ENCODE measurements at regions not wholly inside any gene's neighbourhood (a gene's known extent, or its start where the extent isn't known, plus 50 kb on each side); places are given as distances from the start of the nearest gene placed in this dataset.

GRCh38 chr2:479490-480176 is 191.7 kb upstream of the ALKAL2 start:
- H3K27me3 ChIP-seq (ENCODE audit: insufficient read depth, low read length) = no peaks in the 10 kb centered on the region
- no peaks in the 10 kb centered on the region for H3K9me3 ChIP-seq (ENCODE audit: low read depth, low read length)
- H3K4me1 ChIP-seq (ENCODE audit: insufficient read depth, low read length) = no peaks in the 10 kb centered on the region
- no peak overlapping the region for H3K4me3 ChIP-seq (ENCODE audit: low read length)

GRCh38 chr2:479031-479430 is 191.1 kb upstream of the ALKAL2 start:
- Histone ChIP-seq H3K4me3 (ENCODE audit: low read length) (no peak overlapping the region), H3K9me3 (ENCODE audit: low read depth, low read length) (no peaks in the 10 kb centered on the region), H3K27me3 (ENCODE audit: insufficient read depth, low read length) (no peaks in the 10 kb centered on the region), H3K4me1 (ENCODE audit: insufficient read depth, low read length) (no peaks in the 10 kb centered on the region)

DNA sequence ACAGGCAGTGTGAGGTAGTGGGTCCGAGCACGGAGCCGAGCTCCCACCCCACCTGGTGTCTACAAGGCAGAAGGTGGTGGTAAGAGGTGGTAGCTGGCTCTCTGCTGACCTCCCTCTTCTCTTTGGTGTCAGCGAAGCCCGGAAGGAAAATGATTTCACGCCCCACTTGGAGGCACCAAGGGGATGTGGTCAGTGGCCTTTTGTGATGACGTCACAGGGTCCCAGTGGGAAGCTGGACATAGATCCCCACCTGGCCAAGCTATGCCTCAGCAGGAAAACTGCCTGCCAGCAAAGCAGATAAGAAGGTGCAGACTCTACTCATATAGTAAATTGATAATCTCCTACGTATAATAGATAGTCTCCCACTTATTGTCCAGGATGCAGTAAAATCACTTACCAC is 183.7 kb upstream of the ALKAL2 start:
- Histone ChIP-seq H3K4me3 (ENCODE audit: low read length) (no peak overlapping the region), H3K27me3 (ENCODE audit: insufficient read depth, low read length) (peaks cover 20% of the 10 kb centered on the region), H3K4me1 (ENCODE audit: insufficient read depth, low read length) (no peaks in the 10 kb centered on the region), H3K9me3 (ENCODE audit: low read depth, low read length) (no peaks in the 10 kb centered on the region)

DNA sequence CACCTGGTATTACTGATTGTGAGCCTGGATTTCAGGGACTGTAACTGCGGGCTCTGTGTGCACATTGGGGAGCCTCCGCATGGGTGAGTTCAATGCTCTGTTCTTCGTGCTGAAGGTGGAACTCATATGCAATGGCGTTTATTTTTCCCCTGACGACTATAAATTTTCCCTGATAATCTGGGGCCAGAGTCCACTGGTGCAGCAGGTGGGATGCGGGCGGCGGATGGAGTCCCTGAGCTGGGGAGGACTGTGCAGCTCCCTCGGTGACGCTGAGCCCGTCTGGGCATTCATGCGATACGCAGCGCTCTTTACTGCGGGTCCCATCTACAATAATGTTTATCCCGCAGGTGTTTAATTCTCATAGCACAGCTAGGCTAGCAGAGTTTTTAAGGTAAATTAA is 181.6 kb upstream of the ALKAL2 start:
- Histone ChIP-seq H3K27me3 (ENCODE audit: insufficient read depth, low read length) (peaks cover 20% of the 10 kb centered on the region), H3K4me1 (ENCODE audit: insufficient read depth, low read length) (no peaks in the 10 kb centered on the region), H3K4me3 (ENCODE audit: low read length) (no peak overlapping the region), H3K9me3 (ENCODE audit: low read depth, low read length) (no peaks in the 10 kb centered on the region)

- H3K4me1 ChIP-seq (ENCODE audit: insufficient read depth, low read length) = peaks cover 4% of the 10 kb centered on the region
- peaks cover 20% of the 10 kb centered on the region for H3K27me3 ChIP-seq (ENCODE audit: insufficient read depth, low read length)
- H3K9me3 ChIP-seq (ENCODE audit: low read depth, low read length) = no peaks in the 10 kb centered on the region
- no peak overlapping the region for H3K4me3 ChIP-seq (ENCODE audit: low read length)
Observed at GRCh38 chr2:468648-469336, 180.9 kb upstream of the ALKAL2 start.

DNA sequence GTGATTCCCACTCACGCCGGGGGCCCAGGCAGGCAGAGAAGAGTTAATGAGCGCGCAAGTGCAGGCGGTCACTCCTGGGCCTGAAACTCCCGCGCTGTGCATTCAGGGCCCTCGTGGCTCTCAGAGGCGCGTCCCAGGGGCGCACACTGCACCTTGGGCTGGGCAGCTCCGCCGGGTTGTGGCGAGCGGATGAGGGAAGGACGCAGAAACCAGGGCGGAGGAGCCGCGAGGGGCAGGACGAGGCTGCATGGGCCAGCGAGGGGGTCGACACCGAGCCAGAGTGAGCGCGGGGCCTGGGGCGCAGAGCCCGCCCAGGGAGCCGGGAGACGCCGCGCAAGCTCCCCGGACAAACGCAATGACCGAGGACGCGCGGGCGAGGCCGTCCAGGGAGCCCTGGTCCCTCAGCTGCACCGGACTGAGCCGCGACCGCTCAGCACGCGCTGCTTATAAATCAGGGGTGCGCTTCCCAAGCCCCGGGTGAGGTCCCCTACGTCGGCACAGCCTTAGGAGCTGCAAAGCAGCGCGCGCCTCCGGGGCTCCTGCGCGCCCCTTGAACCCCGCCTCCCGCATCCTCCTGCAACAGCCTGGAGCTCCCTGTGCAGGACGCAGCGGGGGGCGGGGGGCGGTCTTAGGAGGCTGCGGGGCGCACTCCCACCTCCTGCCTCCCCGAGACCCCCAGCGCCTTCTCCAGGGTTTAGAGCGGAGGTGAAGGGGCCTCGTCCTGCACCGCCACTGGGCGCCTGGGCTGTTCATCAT is 180.2 kb upstream of the ALKAL2 start:
- H3K27me3 ChIP-seq (ENCODE audit: insufficient read depth, low read length) = peaks cover 20% of the 10 kb centered on the region
- H3K4me3 ChIP-seq (ENCODE audit: low read length) = no peak overlapping the region

GRCh38 chr2:467543-467891 is 179.6 kb upstream of the ALKAL2 start:
- no peak overlapping the region for H3K4me3 ChIP-seq (ENCODE audit: low read length)
- H3K9me3 ChIP-seq (ENCODE audit: low read depth, low read length) = no peaks in the 10 kb centered on the region
- peaks cover 4% of the 10 kb centered on the region for H3K4me1 ChIP-seq (ENCODE audit: insufficient read depth, low read length)
- peaks cover 20% of the 10 kb centered on the region for H3K27me3 ChIP-seq (ENCODE audit: insufficient read depth, low read length)

More for the DNA sequence above, 180.2 kb upstream of the ALKAL2 start:
- H3K4me1 ChIP-seq (ENCODE audit: insufficient read depth, low read length) = peaks cover 4% of the 10 kb centered on the region
- no peaks in the 10 kb centered on the region for H3K9me3 ChIP-seq (ENCODE audit: low read depth, low read length)

DNA sequence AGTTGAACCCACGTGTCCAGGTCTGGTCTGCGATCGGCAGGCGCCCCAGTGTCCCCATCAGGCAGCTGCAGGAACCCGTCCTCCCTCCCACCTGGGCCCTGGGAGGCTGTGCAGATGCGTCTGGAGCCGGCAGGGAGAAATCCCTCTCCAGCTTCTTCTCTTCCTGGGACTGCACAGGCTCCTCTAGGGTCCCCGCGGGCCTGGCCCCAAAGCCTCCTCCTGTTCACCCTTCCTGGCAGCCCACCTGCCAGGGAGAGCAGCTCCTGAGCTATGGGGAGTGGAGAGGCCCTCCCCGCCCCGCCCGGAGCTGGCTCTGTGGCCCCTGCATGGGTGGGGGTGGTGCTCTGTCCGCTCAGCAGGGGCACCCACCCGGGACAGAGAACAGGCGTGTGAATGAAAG is 179.2 kb upstream of the ALKAL2 start:
- peaks cover 20% of the 10 kb centered on the region for H3K27me3 ChIP-seq (ENCODE audit: insufficient read depth, low read length)
- H3K9me3 ChIP-seq (ENCODE audit: low read depth, low read length) = no peaks in the 10 kb centered on the region
- no peak overlapping the region for H3K4me3 ChIP-seq (ENCODE audit: low read length)
- peaks cover 5% of the 10 kb centered on the region for H3K4me1 ChIP-seq (ENCODE audit: insufficient read depth, low read length)

DNA sequence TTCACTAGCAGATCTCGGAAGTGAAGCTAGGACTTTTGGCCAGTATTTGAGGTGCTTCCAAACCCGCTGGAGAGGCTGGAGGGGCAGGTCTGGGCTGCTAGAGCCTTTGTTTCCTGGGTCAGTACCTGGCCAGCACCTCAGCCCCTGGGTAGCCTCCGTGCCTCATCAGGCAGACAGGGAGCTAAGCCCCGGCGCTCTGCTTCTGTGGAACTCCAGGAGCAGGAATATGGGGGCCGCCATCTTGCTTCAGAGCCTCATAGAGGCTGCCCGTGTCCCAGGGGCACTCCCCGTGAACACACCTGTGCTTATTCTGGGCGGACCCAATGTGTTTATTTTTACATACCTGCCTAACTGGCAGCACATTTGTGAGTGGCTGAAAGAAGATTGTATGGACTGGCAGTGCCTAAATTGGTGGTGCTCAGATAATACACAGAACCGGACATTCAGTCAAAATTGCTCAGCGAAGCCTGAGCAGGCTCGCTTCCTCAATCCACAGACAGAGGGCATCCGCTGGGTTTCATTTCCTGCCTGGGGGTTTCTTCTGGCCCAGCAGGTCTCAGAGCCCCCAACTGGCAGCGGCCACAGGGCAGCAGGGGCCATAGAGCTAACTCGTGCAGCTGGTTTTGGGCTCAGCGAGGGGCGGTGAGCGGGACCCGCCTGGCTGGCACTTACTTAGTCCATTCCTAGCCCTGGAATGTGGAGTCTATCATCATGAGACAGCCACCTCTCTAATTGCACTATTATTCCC is 176.8 kb upstream of the ALKAL2 start:
- Histone ChIP-seq H3K9me3 (ENCODE audit: low read depth, low read length) (no peaks in the 10 kb centered on the region), H3K4me3 (ENCODE audit: low read length) (no peak overlapping the region), H3K27me3 (ENCODE audit: insufficient read depth, low read length) (peaks cover 20% of the 10 kb centered on the region), H3K4me1 (ENCODE audit: insufficient read depth, low read length) (peaks cover 28% of the 10 kb centered on the region)

GRCh38 chr2:460861-461260 is 173.0 kb upstream of the ALKAL2 start:
- no peak overlapping the region for H3K4me3 ChIP-seq (ENCODE audit: low read length)
- H3K4me1 ChIP-seq (ENCODE audit: insufficient read depth, low read length) = peaks cover 32% of the 10 kb centered on the region

DNA sequence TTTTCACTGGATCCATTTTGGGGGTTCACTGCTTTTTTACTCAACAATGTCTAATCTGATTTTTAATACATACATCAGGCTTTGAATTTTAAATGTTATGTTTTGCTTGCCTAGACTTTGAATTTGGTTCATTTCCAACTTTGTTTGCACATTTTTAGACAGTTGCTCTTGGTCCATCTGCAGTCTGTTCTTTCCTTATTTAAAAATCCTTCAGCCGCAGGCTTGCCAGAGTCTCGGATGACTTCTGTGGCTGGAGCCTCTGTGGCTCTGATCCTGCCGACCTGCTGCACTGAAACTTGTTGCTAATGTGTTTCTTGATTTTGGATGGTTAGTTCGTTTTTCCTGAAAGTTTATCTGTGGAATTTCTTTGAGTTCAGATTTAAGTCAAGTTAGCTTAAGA is 172.0 kb upstream of the ALKAL2 start:
- no peaks in the 10 kb centered on the region for H3K9me3 ChIP-seq (ENCODE audit: low read depth, low read length)
- no peaks in the 10 kb centered on the region for H3K27me3 ChIP-seq (ENCODE audit: insufficient read depth, low read length)
- H3K4me3 ChIP-seq (ENCODE audit: low read length) = no peak overlapping the region
- H3K4me1 ChIP-seq (ENCODE audit: insufficient read depth, low read length) = peaks cover 34% of the 10 kb centered on the region

More at GRCh38 chr2:460861-461260, 173.0 kb upstream of the ALKAL2 start:
- no peaks in the 10 kb centered on the region for H3K27me3 ChIP-seq (ENCODE audit: insufficient read depth, low read length)
- H3K9me3 ChIP-seq (ENCODE audit: low read depth, low read length) = no peaks in the 10 kb centered on the region

DNA sequence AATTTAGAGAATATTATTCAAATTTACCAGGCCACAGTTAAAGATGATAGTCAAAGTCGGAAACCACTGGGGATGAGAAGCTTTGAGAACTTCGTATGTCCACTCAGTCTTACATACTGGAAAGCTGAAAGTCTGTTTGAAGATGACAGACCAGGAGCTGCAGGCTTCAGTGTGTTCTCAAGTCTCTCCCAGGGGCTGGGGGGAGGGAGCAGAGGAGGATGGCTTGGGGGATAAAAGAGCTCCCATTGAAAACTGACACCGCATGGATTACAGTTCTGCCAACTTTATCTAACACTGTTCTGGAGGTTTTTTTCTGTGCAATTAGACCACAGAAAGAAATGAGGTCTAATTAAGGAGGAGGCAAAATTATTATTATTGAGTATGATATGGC is 170.5 kb upstream of the ALKAL2 start:
- H3K4me3 ChIP-seq (ENCODE audit: low read length) = no peak overlapping the region
- no peaks in the 10 kb centered on the region for H3K9me3 ChIP-seq (ENCODE audit: low read depth, low read length)
- peaks cover 39% of the 10 kb centered on the region for H3K4me1 ChIP-seq (ENCODE audit: insufficient read depth, low read length)

DNA sequence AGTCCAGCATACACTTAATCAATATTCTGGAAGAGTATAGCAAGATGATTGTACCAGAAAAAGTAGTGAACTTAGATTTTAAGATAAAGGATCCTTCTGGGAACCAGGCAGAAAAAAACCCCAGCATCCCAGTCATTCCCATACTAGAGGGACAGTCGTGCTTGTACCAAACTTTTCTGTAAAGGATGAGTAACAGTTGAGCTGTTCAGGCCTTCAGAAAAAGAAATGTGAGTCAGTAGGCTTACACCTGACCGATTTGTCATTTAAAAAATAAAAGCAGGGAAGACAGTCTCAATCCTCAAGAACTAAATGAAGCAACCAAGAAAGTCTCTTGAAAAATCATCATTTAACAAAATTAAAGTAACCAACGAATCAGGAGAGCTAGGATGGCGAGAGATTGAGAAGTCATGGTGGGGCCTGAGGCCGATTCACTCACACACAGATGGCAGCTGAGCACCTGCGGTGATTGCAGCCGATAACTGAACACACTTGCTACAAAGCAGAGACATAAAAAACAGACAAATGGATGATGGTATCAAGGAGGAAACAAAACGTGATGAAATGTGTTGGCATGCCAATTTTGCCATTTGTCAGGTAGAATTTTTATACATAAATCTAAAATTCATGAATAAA is 170.0 kb upstream of the ALKAL2 start:
- no peak overlapping the region for H3K4me3 ChIP-seq (ENCODE audit: low read length)
- peaks cover 39% of the 10 kb centered on the region for H3K4me1 ChIP-seq (ENCODE audit: insufficient read depth, low read length)
- H3K9me3 ChIP-seq (ENCODE audit: low read depth, low read length) = no peaks in the 10 kb centered on the region
- H3K27me3 ChIP-seq (ENCODE audit: insufficient read depth, low read length) = no peaks in the 10 kb centered on the region

More for the DNA sequence above, 170.5 kb upstream of the ALKAL2 start:
- H3K27me3 ChIP-seq (ENCODE audit: insufficient read depth, low read length) = no peaks in the 10 kb centered on the region

- Histone ChIP-seq H3K4me3 (ENCODE audit: low read length) (no peak overlapping the region), H3K27me3 (ENCODE audit: insufficient read depth, low read length) (no peaks in the 10 kb centered on the region), H3K4me1 (ENCODE audit: insufficient read depth, low read length) (peaks cover 39% of the 10 kb centered on the region), H3K9me3 (ENCODE audit: low read depth, low read length) (no peaks in the 10 kb centered on the region)
Observed at GRCh38 chr2:457262-457661, 169.4 kb upstream of the ALKAL2 start.

Data from mononuclear cell (primary cell).